ENCODE measurements at regions not wholly inside any gene's neighbourhood (a gene's known extent, or its start where the extent isn't known, plus 50 kb on each side); places are given as distances from the start of the nearest gene placed in this dataset.

DNA sequence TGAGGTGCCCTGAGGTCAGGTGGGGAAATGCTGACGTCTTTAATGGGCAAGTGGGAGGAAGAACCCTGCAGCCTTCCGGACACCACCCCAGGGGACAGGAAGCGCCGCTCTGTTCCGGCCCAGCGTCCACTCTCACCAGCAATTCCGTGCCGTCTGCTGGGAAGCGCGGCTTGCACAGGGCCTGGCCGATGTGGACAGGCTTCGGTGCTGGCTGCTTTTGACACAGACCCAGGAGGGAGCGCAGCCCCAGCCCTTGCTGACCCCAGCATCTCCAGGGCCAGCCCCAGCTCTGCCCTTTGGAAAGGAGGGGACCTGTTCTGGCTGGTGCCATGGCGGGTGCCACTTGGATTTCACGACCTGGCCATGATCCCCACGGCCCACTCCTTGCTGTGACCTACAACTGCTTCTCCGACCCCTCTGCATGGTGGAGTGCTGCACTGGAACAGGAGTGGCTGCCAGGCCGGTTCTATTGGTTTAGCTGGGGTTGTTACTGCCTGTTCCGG lies 123.2 kb downstream of the DLL1 start:
- CTCF ChIA-PET: no interaction called here

DNA sequence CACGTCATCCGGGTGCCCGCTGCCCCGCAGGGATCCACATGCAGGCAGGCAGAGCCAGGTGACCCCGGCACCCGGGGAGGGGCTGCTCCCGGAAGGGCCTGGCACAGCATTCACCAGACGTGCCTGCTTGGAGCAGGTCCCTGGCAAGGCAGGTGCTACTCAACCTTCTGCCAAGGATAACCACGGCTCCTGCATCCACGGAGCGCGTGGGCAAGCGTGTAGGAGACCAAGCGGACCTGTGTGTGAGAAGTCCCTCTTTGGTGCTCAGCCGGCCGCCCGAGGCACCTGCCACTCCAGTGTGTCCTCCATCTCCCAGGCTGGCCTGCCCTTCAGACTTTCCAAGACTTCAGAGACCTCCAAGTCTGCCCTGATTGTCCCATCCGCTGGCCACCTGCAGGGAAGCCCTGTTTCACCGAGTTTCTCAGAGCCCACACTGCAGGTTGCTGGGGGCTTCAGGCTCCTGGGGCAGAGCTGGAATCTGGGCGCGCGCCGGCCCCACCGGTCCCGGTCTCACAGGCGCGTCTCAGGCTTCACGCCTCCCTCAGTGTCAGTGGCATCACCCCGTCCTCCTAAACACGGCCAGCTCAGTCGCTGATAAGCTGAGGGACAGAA lies 124.3 kb downstream of the DLL1 start:
- H3K27ac ChIP-seq: no peak overlapping the region
- no peak for DNase-seq (ENCODE audit: low spot score)
- POLR2A ChIA-PET (ENCODE audit: low non-redundant PET): no interaction called here
- CTCF ChIA-PET: no interaction called here
- TF ChIP-seq, protein P1, sequence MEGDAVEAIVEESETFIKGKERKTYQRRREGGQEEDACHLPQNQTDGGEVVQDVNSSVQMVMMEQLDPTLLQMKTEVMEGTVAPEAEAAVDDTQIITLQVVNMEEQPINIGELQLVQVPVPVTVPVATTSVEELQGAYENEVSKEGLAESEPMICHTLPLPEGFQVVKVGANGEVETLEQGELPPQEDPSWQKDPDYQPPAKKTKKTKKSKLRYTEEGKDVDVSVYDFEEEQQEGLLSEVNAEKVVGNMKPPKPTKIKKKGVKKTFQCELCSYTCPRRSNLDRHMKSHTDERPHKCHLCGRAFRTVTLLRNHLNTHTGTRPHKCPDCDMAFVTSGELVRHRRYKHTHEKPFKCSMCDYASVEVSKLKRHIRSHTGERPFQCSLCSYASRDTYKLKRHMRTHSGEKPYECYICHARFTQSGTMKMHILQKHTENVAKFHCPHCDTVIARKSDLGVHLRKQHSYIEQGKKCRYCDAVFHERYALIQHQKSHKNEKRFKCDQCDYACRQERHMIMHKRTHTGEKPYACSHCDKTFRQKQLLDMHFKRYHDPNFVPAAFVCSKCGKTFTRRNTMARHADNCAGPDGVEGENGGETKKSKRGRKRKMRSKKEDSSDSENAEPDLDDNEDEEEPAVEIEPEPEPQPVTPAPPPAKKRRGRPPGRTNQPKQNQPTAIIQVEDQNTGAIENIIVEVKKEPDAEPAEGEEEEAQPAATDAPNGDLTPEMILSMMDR (conservative IDR thresholded peaks at IDR 0.05; ENCODE audit: low read depth): no peak

More for the DNA sequence above, 123.2 kb downstream of the DLL1 start:
- TF ChIP-seq, protein P1 (conservative IDR thresholded peaks at IDR 0.05; ENCODE audit: low read depth): no peak
- POLR2A ChIA-PET (ENCODE audit: low non-redundant PET): no interaction called here
- H3K27ac ChIP-seq: no peak overlapping the region
- DNase-seq (ENCODE audit: low spot score): no peak

DNA sequence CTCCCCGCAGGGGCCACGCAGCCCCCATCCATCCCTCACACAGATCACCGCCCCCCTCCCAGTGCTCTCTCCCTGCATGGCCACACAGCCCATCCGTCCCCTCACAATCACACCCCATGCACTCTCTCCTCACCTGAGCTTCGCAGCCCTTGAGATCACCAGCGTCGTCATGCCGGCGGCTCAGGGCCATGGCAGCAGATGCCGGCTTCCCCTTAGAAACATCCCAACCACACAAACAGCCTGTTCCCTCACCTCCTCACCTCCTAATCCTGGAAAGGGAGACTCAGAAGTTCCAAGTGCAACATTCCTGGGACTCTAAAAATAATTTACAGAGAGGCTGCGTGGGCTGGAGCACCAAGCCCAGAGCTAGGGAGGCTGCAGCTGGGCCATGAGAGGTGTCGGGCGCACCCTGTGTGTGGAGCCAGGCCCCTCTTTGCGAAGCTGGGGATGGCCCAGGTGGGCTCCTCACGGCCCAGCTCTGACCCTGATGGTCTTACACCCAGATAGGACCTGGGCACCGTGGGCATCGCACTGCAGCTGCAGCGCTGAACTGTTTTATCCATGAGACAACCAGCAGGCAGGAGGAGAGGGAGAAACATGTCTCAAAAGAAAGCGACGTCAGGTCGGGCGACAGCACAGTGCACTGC lies 125.3 kb downstream of the DLL1 start:
- ChIA-PET CTCF (interaction anchor here (0.7 kb wide), 1 partner anchor 8 kb away, joined by 4 read pairs; no protein-coding TSS in a partner anchor), POLR2A (ENCODE audit: low non-redundant PET) (no interaction called here)
- DNase-seq (ENCODE audit: low spot score): no peak
- H3K27ac ChIP-seq: no peak overlapping the region
- TF ChIP-seq, protein P1 (conservative IDR thresholded peaks at IDR 0.05; ENCODE audit: low read depth): no peak

DNA sequence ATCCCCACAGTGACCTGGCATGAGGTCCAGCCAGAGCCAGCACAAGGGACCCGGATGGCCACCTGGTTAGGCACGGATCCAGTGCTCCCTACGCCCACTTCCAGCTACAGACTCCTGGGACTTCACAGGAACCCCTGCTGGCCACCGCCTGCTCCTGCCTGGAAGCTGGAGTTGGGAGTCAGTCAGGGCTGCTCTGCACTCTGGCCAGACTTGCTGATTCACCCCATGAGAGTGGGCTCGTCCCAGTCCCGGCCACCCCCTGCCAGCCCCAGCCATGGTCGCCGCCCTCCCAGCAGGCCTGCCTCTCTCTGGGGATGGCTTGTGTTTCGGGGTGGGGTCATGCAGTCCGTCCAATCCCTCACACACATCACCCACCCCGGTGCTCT lies 125.8 kb downstream of the DLL1 start:
- ChIA-PET POLR2A (ENCODE audit: low non-redundant PET) (no interaction called here), CTCF (interaction anchor here (0.6 kb wide), 1 partner anchor 158 kb away, joined by 4 read pairs; no protein-coding TSS in a partner anchor)
- TF ChIP-seq, protein P1 (conservative IDR thresholded peaks at IDR 0.05; ENCODE audit: low read depth): no peak
- no peak overlapping the region for H3K27ac ChIP-seq
- no peak for DNase-seq (ENCODE audit: low spot score)

DNA sequence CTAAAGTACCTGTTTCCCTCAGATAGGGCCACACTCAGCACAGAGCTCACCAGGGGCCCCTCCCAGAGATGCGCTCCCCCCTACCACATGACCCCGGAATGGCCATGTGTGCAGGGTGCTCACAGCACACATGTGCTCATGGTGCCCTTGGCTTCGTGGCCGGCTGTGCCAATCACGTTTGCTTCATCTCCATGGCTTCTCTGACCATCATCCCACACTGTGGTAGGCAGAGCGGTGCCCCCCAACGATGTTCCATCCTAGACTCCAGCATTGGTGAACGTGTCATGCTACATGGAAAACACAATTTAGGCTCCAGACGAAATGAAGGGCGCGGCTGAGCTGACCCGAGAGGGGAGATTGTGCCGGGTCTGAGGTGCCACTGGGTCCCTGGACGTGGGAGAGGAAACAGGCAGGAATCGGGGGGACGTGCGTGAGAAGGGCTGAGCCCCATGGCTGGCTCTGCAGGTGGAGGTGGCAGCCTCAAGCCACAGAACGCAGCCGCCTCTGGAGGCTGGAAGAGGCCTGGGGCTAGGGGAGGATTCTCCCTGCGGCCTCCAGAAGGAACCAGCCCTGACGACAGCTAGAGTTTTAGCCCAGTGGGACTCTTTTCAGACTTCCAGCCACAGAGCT lies 126.5 kb downstream of the DLL1 start:
- TF ChIP-seq, protein P1 (conservative IDR thresholded peaks at IDR 0.05; ENCODE audit: low read depth): no peak
- DNase-seq (ENCODE audit: low spot score): no peak
- POLR2A ChIA-PET (ENCODE audit: low non-redundant PET): no interaction called here
- CTCF ChIA-PET: interaction anchor here (0.6 kb wide), 1 partner anchor 157 kb away, joined by 4 read pairs; no protein-coding TSS in a partner anchor
- no peak overlapping the region for H3K27ac ChIP-seq

DNA sequence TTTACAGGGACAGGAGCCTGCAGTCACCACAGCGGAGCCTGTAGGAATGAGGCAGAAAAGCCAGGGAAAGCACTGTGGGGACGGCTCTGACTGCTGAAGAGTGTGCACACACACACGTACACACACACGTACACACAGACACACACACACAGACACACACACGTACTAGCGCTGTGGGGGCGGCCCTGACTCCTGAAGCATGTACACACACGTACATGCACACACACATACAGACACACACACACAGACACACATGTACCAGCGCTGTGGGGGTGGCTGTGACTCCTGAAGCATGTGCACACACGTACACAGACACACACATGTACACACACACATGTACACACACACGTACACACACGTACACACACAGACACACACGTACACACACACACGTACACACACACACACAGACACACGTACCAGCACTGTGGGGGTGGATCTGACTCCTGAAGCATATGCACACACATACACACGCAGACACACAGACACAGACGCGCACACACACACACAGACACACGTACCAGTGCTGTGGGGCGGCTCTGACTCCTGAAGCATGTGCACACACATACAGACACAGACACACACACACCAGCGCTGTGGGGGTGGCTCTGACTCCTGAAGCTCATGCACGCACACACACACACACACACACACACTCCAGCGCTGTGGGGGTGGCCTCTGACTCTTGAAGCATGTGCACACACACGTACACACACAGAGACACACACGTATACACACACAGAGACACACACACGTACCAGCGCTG lies 127.3 kb downstream of the DLL1 start:
- TF ChIP-seq, protein P1 (conservative IDR thresholded peaks at IDR 0.05; ENCODE audit: low read depth): no peak
- ChIA-PET CTCF (no interaction called here), POLR2A (ENCODE audit: low non-redundant PET) (no interaction called here)
- H3K27ac ChIP-seq: no peak overlapping the region
- DNase-seq (ENCODE audit: low spot score): no peak

All from RWPE1 (cell line).